IPS-18a (cell line): ENCODE measurements at regions not wholly inside any gene's neighbourhood (a gene's known extent, or its start where the extent isn't known, plus 50 kb on each side); places are given as distances from the start of the nearest gene placed in this dataset.

Experiments
- H3K27ac ChIP-seq: one replicate; pipeline ENCODE4 v1.5.1; 2013; ENCODE audit warnings: low read length
- H3K27me3 ChIP-seq: one replicate; pipeline ENCODE4 v1.6.1; 2013; ENCODE audit warnings: mild to moderate bottlenecking, low read length; ENCODE audit not compliant: control insufficient read depth, insufficient read depth
- H3K36me3 ChIP-seq: one replicate; pipeline ENCODE4 v1.6.1; 2013; ENCODE audit warnings: low read depth, low read length; ENCODE audit not compliant: control insufficient read depth
- H3K4me1 ChIP-seq: one replicate; pipeline ENCODE4 v1.6.1; 2013; ENCODE audit warnings: low read depth, low read length; ENCODE audit not compliant: control insufficient read depth
- H3K4me3 ChIP-seq: one replicate; pipeline ENCODE4 v1.5.1; 2013; ENCODE audit warnings: low read length
- H3K9ac ChIP-seq: one replicate; pipeline ENCODE4 v1.6.1; 2013; ENCODE audit warnings: mild to moderate bottlenecking, low read length, moderate library complexity
- H3K9me3 ChIP-seq: one replicate; pipeline ENCODE4 v1.6.1; 2013; ENCODE audit warnings: low read depth, low read length; ENCODE audit not compliant: control insufficient read depth

- no peaks in the 10 kb centered on the region for H3K27me3 ChIP-seq
- H3K36me3 ChIP-seq, result no peaks in the 10 kb centered on the region
- H3K4me1 ChIP-seq, result no peaks in the 10 kb centered on the region
These were observed 528.4 kb downstream of the METTL15 start for GRCh38 chr11:28636566-28636965.

GRCh38 chr11:28636033-28636432, 527.8 kb downstream of the METTL15 start:
- Histone ChIP-seq H3K4me3 (no peak overlapping the region), H3K27me3 (no peaks in the 10 kb centered on the region), H3K9me3 (no peaks in the 10 kb centered on the region), H3K36me3 (no peaks in the 10 kb centered on the region), H3K4me1 (no peaks in the 10 kb centered on the region), H3K27ac (no peak overlapping the region), H3K9ac (no peak overlapping the region)

More at GRCh38 chr11:28636566-28636965, 528.4 kb downstream of the METTL15 start:
- Histone ChIP-seq H3K9ac (no peak overlapping the region), H3K4me3 (no peak overlapping the region), H3K27ac (no peak overlapping the region), H3K9me3 (no peaks in the 10 kb centered on the region)

DNA sequence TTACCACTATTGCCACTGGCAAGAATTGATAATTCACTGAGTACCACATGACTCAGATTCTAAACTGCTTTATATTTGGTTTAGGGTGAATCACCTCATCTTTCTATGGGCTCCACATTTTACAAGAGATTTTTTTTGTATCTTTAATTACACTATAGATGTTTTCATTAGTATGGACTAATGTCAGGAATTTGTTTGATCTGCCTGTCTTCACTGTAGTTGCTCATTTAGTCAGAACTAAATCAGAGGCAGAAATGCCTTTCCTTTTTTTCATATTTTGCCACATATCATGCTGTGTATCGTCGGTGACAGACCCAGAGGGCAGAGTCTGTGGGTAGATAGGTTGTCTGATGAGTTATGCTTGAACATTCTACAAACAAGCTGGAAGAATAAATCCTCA, 524.1 kb downstream of the METTL15 start:
- no peaks in the 10 kb centered on the region for H3K36me3 ChIP-seq
- H3K4me3 ChIP-seq, result no peak overlapping the region
- H3K9ac ChIP-seq, result no peak overlapping the region
- H3K27me3 ChIP-seq, result peaks cover 7% of the 10 kb centered on the region
- H3K27ac ChIP-seq, result no peak overlapping the region
- H3K9me3 ChIP-seq, result no peaks in the 10 kb centered on the region
- H3K4me1 ChIP-seq, result peaks cover 23% of the 10 kb centered on the region

- peaks cover 25% of the 10 kb centered on the region for H3K4me1 ChIP-seq
- H3K9ac ChIP-seq, result no peak overlapping the region
- H3K4me3 ChIP-seq, result no peak overlapping the region
- H3K27ac ChIP-seq, result no peak overlapping the region
- no peaks in the 10 kb centered on the region for H3K9me3 ChIP-seq
- peaks cover 7% of the 10 kb centered on the region for H3K27me3 ChIP-seq
- H3K36me3 ChIP-seq, result no peaks in the 10 kb centered on the region
These were observed 523.0 kb downstream of the METTL15 start for GRCh38 chr11:28631148-28631547.

- Histone ChIP-seq H3K36me3 (no peaks in the 10 kb centered on the region), H3K4me1 (peaks cover 25% of the 10 kb centered on the region), H3K27me3 (peaks cover 7% of the 10 kb centered on the region), H3K9me3 (no peaks in the 10 kb centered on the region), H3K4me3 (peak overlapping the region; percentile 37), H3K27ac (no peak overlapping the region), H3K9ac (no peak overlapping the region)
These were observed 521.0 kb downstream of the METTL15 start for GRCh38 chr11:28629235-28629634.

- Histone ChIP-seq H3K4me1 (peaks cover 25% of the 10 kb centered on the region), H3K4me3 (peak overlapping the region; percentile 37), H3K27me3 (peaks cover 7% of the 10 kb centered on the region), H3K27ac (no peak overlapping the region), H3K36me3 (no peaks in the 10 kb centered on the region), H3K9me3 (no peaks in the 10 kb centered on the region), H3K9ac (no peak overlapping the region)
These were observed 520.2 kb downstream of the METTL15 start for GRCh38 chr11:28628412-28628811.

GRCh38 chr11:28627690-28628255, 519.6 kb downstream of the METTL15 start:
- peak overlapping the region; percentile 1 for H3K4me3 ChIP-seq
- H3K36me3 ChIP-seq, result no peaks in the 10 kb centered on the region
- H3K27ac ChIP-seq, result no peak overlapping the region
- no peaks in the 10 kb centered on the region for H3K9me3 ChIP-seq
- H3K9ac ChIP-seq, result no peak overlapping the region
- peaks cover 25% of the 10 kb centered on the region for H3K4me1 ChIP-seq
- peaks cover 7% of the 10 kb centered on the region for H3K27me3 ChIP-seq

DNA sequence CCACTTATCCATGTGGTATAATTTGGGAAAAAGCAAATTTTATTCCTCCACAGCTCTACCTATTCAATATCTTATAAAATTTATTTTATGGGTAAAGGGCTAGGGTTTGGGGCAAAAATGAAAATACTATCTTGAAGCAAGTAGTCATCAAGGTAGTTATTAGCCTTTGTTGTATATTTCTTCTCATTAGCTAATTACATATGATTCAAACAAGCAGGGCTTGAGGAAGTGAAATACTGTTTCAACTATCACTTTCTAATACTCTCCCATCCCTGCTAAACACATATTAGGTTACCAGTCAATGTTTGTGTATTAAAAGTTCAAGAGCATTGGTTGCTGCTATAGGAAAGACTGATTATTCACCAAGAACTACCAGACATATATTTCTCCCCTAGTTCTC, 517.3 kb downstream of the METTL15 start:
- Histone ChIP-seq H3K9ac (no peak overlapping the region), H3K27ac (no peak overlapping the region), H3K4me1 (peaks cover 26% of the 10 kb centered on the region), H3K36me3 (no peaks in the 10 kb centered on the region), H3K9me3 (no peaks in the 10 kb centered on the region), H3K27me3 (peaks cover 7% of the 10 kb centered on the region), H3K4me3 (no peak overlapping the region)

DNA sequence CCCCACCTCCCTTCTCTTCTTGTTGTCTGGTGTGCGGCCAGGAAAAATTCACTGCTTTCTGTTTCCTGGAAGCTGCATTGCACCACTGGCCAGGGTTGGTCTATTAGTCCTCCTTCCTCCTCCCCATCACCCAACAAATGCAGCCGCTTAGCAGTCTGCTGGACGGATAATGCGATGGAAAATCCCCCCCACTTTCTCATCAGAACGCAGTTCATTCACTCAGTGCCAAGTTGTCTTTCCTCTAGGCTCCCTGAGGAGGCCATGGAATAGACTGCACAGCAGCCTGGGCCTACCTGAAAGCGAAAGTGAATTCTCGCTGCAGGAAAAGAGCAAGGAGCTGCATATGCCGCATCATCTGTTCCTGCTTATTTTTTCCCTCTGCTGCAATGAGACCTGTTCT, 513.6 kb downstream of the METTL15 start:
- no peaks in the 10 kb centered on the region for H3K27me3 ChIP-seq
- H3K27ac ChIP-seq, result no peak overlapping the region
- H3K9ac ChIP-seq, result no peak overlapping the region
- no peaks in the 10 kb centered on the region for H3K36me3 ChIP-seq
- no peak overlapping the region for H3K4me3 ChIP-seq
- H3K4me1 ChIP-seq, result peaks cover 8% of the 10 kb centered on the region
- H3K9me3 ChIP-seq, result no peaks in the 10 kb centered on the region

- Histone ChIP-seq H3K9ac (no peak overlapping the region), H3K4me3 (no peak overlapping the region), H3K27ac (no peak overlapping the region), H3K4me1 (peaks cover 8% of the 10 kb centered on the region), H3K27me3 (no peaks in the 10 kb centered on the region), H3K36me3 (no peaks in the 10 kb centered on the region), H3K9me3 (no peaks in the 10 kb centered on the region)
These were observed 511.8 kb downstream of the METTL15 start for GRCh38 chr11:28619846-28620540.

DNA sequence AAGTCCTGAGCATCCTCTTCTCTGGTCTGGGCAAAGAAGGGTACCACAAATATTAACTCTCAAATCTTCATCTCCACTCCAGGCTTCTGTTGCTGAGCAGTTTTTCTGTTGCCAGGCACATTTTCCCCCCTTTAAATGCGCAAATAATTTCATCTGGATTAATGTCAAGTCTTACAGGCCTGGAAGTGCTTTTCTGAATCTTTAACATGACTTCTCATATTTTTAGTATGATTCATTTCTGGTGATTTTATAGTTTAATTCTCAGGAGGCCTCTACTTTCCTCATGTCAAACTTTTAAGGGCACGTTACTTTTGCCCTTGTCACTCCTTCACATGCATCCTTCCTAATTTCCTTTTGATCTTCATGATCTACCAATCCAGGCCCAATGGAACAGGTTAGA, 510.2 kb downstream of the METTL15 start:
- no peaks in the 10 kb centered on the region for H3K36me3 ChIP-seq
- no peaks in the 10 kb centered on the region for H3K27me3 ChIP-seq
- H3K27ac ChIP-seq, result no peak overlapping the region
- no peak overlapping the region for H3K9ac ChIP-seq
- no peaks in the 10 kb centered on the region for H3K9me3 ChIP-seq
- H3K4me1 ChIP-seq, result peaks cover 8% of the 10 kb centered on the region
- H3K4me3 ChIP-seq, result no peak overlapping the region
